ENCODE measurements at regions not wholly inside any gene's neighbourhood (a gene's known extent, or its start where the extent isn't known, plus 50 kb on each side); places are given as distances from the start of the nearest gene placed in this dataset.

GRCh38 chr6:8215631-8216030, 113.3 kb upstream of the EEF1E1 start:
- no peak for DNase-seq (ENCODE audit: low read depth)

- DNase-seq (ENCODE audit: low read depth): no peak
Observed at GRCh38 chr6:8213995-8214394, 111.6 kb upstream of the EEF1E1 start.

GRCh38 chr6:8212720-8213434, 110.5 kb upstream of the EEF1E1 start:
- no peak for DNase-seq (ENCODE audit: low read depth)

- DNase-seq (ENCODE audit: low read depth): no peak
Observed at GRCh38 chr6:8207869-8208191, 105.5 kb upstream of the EEF1E1 start.

GRCh38 chr6:8207191-8207868, 105.0 kb upstream of the EEF1E1 start:
- no peak for DNase-seq (ENCODE audit: low read depth)

GRCh38 chr6:8203337-8203736, 101.0 kb upstream of the EEF1E1 start:
- DNase-seq (ENCODE audit: low read depth): no peak

- DNase-seq (ENCODE audit: low read depth): no peak
Observed at GRCh38 chr6:8201679-8202078, 99.3 kb upstream of the EEF1E1 start.

- no peak for DNase-seq (ENCODE audit: low read depth)
Observed at GRCh38 chr6:8200255-8200654, 97.9 kb upstream of the EEF1E1 start.

GRCh38 chr6:8195714-8196102, 93.4 kb upstream of the EEF1E1 start:
- DNase-seq (ENCODE audit: low read depth): no peak

- no peak for DNase-seq (ENCODE audit: low read depth)
Observed at GRCh38 chr6:8195040-8195713, 92.8 kb upstream of the EEF1E1 start.

- no peak for DNase-seq (ENCODE audit: low read depth)
Observed at GRCh38 chr6:8194490-8194889, 92.1 kb upstream of the EEF1E1 start.

GRCh38 chr6:8193541-8193940, 91.2 kb upstream of the EEF1E1 start:
- DNase-seq (ENCODE audit: low read depth): no peak

- no peak for DNase-seq (ENCODE audit: low read depth)
Observed at GRCh38 chr6:8192597-8192996, 90.2 kb upstream of the EEF1E1 start.

- no peak for DNase-seq (ENCODE audit: low read depth)
Observed at GRCh38 chr6:8192067-8192466, 89.7 kb upstream of the EEF1E1 start.

- no peak for DNase-seq (ENCODE audit: low read depth)
Observed at GRCh38 chr6:8191629-8192028, 89.3 kb upstream of the EEF1E1 start.

GRCh38 chr6:8187209-8187608, 84.9 kb upstream of the EEF1E1 start:
- no peak for DNase-seq (ENCODE audit: low read depth)

GRCh38 chr6:8182902-8183665, 80.7 kb upstream of the EEF1E1 start:
- DNase-seq (ENCODE audit: low read depth): no peak

GRCh38 chr6:8181951-8182845, 79.8 kb upstream of the EEF1E1 start:
- DNase-seq (ENCODE audit: low read depth): no peak

- no peak for DNase-seq (ENCODE audit: low read depth)
Observed at GRCh38 chr6:8181160-8181881, 79.0 kb upstream of the EEF1E1 start.

- DNase-seq (ENCODE audit: low read depth): no peak
Observed at GRCh38 chr6:8180327-8181159, 78.2 kb upstream of the EEF1E1 start.

All from stimulated activated CD4-positive, alpha-beta T cell treated with anti-CD3 and anti-CD28 coated beads, Interleukin-2, amount 100 ng/mL, for 4 hours (primary cell).